Neural progenitor cell (in vitro differentiated cells): ENCODE measurements at regions not wholly inside any gene's neighbourhood (a gene's known extent, or its start where the extent isn't known, plus 50 kb on each side); places are given as distances from the start of the nearest gene placed in this dataset.

Source experiments
- EZH2 ChIP-seq: fragments of 200-600 bp; sonication (generic); IDR thresholded peaks from 2 replicates; pipeline ENCODE4 v1.6.1; 2017; ENCODE audit warnings: antibody characterized with exemption, mild to moderate bottlenecking, moderate library complexity
- EZH2phosphoT487 ChIP-seq: fragments of 200-600 bp; sonication (generic); IDR thresholded peaks from 2 replicates; pipeline ENCODE4 v1.6.1; 2017; ENCODE audit warnings: antibody characterized with exemption
- TF ChIP-seq, protein P1 (sequence below): fragments of 200-600 bp; sonication (generic); IDR thresholded peaks from 2 replicates; pipeline ENCODE4 v1.5.1; 2017; ENCODE audit warnings: antibody characterized with exemption, mild to moderate bottlenecking

GRCh38 chr13:80548915-80549314 lies 208.0 kb upstream of the SPRY2 start:
- TF ChIP-seq, protein P1, sequence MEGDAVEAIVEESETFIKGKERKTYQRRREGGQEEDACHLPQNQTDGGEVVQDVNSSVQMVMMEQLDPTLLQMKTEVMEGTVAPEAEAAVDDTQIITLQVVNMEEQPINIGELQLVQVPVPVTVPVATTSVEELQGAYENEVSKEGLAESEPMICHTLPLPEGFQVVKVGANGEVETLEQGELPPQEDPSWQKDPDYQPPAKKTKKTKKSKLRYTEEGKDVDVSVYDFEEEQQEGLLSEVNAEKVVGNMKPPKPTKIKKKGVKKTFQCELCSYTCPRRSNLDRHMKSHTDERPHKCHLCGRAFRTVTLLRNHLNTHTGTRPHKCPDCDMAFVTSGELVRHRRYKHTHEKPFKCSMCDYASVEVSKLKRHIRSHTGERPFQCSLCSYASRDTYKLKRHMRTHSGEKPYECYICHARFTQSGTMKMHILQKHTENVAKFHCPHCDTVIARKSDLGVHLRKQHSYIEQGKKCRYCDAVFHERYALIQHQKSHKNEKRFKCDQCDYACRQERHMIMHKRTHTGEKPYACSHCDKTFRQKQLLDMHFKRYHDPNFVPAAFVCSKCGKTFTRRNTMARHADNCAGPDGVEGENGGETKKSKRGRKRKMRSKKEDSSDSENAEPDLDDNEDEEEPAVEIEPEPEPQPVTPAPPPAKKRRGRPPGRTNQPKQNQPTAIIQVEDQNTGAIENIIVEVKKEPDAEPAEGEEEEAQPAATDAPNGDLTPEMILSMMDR, result no peak
- TF ChIP-seq EZH2 (no peak), EZH2phosphoT487 (no peak)
